NCI-H524 (cell line): ENCODE measurements at regions not wholly inside any gene's neighbourhood (a gene's known extent, or its start where the extent isn't known, plus 50 kb on each side); places are given as distances from the start of the nearest gene placed in this dataset.

Experiments
- DNase-seq, 2 experiments: peaks; one replicate each; lab custom pipeline; 2025; lab: John Stamatoyannopoulos, UW

- no peak for DNase-seq
Measured at GRCh38 chr4:56757821-56758411, 63.6 kb downstream of the SPINK2 start.

GRCh38 chr4:56757261-56757746 lies 64.2 kb downstream of the SPINK2 start:
- no peak for DNase-seq

- DNase-seq = no peak
Measured at GRCh38 chr4:56755901-56756300, 65.6 kb downstream of the SPINK2 start.

GRCh38 chr4:56752985-56753384 lies 68.5 kb downstream of the SPINK2 start:
- DNase-seq = peak; percentile 60 to 75

- DNase-seq = no peak
Measured at GRCh38 chr4:56750231-56750630, 69.1 kb upstream of the HOPX start.

- DNase-seq = no peak
Measured at GRCh38 chr4:56748271-56748670, 67.2 kb upstream of the HOPX start.

GRCh38 chr4:56746639-56747038 lies 65.5 kb upstream of the HOPX start:
- DNase-seq = no peak

GRCh38 chr4:56745042-56745441 lies 63.9 kb upstream of the HOPX start:
- DNase-seq = no peak

GRCh38 chr4:56744030-56744429 lies 62.9 kb upstream of the HOPX start:
- DNase-seq = no peak

GRCh38 chr4:56743550-56743949 lies 62.5 kb upstream of the HOPX start:
- peak; percentile 58 to 88 for DNase-seq

- no peak for DNase-seq
Measured at GRCh38 chr4:56742080-56742871, 61.2 kb upstream of the HOPX start.

GRCh38 chr4:56741595-56741994 lies 60.5 kb upstream of the HOPX start:
- DNase-seq = no peak

GRCh38 chr4:56739066-56739777 lies 58.1 kb upstream of the HOPX start:
- DNase-seq = no peak

GRCh38 chr4:56737666-56738065 lies 56.6 kb upstream of the HOPX start:
- DNase-seq = no peak

- no peak for DNase-seq
Measured at GRCh38 chr4:56733352-56733751, 52.3 kb upstream of the HOPX start.

GRCh38 chr4:56732301-56732700 lies 51.2 kb upstream of the HOPX start:
- no peak for DNase-seq

- DNase-seq = peak; percentile 88 to 94
Measured at GRCh38 chr4:56731857-56732256, 50.8 kb upstream of the HOPX start.
